ENCODE measurements at regions not wholly inside any gene's neighbourhood (a gene's known extent, or its start where the extent isn't known, plus 50 kb on each side); places are given as distances from the start of the nearest gene placed in this dataset.

- H3K27ac Mint-ChIP-seq, result no peak overlapping the region
- TF ChIP-seq CTCF (IDR thresholded peaks at IDR 0.05), result no peak
- no peaks in the 10 kb centered on the region for H3K27me3 Mint-ChIP-seq (ENCODE audit: low read depth in 3 of 3)
- Histone ChIP-seq H4K20me1 (ENCODE audit: insufficient read depth, low read length) (no peaks in the 10 kb centered on the region), H3K4me2 (replicated peaks; ENCODE audit: extremely low read depth, low read length, poor library complexity, severe bottlenecking) (no peak overlapping the region), H3K9me3 (replicated peaks in 1 of 2; ENCODE audit: control insufficient read depth in 1 of 2, insufficient read depth in 1 of 2, low read length in 2 of 2) (peaks cover 0 to 6% of the 10 kb centered on the region in 2 donors), H3K79me2 (ENCODE audit: insufficient read depth, low read length) (no peaks in the 10 kb centered on the region), H3K4me1 (ENCODE audit: control insufficient read depth in 1 of 2, insufficient read depth in 2 of 2, low read length in 2 of 2) (no peaks in the 10 kb centered on the region), H2AFZ (ENCODE audit: insufficient read depth, low read depth, low read length, poor library complexity, severe bottlenecking) (no peak overlapping the region), H3K9ac (ENCODE audit: insufficient read depth, low read length, poor library complexity, severe bottlenecking) (no peak overlapping the region), H3K36me3 (replicated peaks in 1 of 2; ENCODE audit: control insufficient read depth in 1 of 2, insufficient read depth in 2 of 2, low read length in 2 of 2) (no peaks in the 10 kb centered on the region), H3K27ac (ENCODE audit: low read depth in 1 of 2, low read length in 2 of 2) (no peak overlapping the region), H3K4me3 (replicated peaks in 1 of 3; ENCODE audit: low read depth in 2 of 3, low read length in 3 of 3) (no peak overlapping the region), H3K27me3 (ENCODE audit: control insufficient read depth in 2 of 2, insufficient read depth in 2 of 2, low read length in 2 of 2) (no peaks in the 10 kb centered on the region)
- no peaks in the 10 kb centered on the region for H3K4me1 Mint-ChIP-seq
- no peak for DNase-seq
- peaks cover 0 to 7% (median 2%) of the 10 kb centered on the region in 7 donors for H3K9me3 Mint-ChIP-seq
- intact Hi-C loops (cut with micrococcal nuclease), result no loop called here
- no CpG with 5 or more reads among the region's 3 CpGs for WGBS (ENCODE audit: insufficient coverage)
- H3K4me3 Mint-ChIP-seq, result no peak overlapping the region
- no peaks in the 10 kb centered on the region for H3K36me3 Mint-ChIP-seq
Measured at GRCh38 chr3:1963896-1964295, 134.8 kb upstream of the CNTN4 start.

GRCh38 chr3:1967525-1967924 lies 131.1 kb upstream of the CNTN4 start:
- WGBS (ENCODE audit: insufficient coverage), result no CpG with 5 or more reads among the region's 2 CpGs
- no peak for TF ChIP-seq CTCF (IDR thresholded peaks at IDR 0.05)
- Mint-ChIP-seq H3K27me3 (ENCODE audit: low read depth in 3 of 3) (no peaks in the 10 kb centered on the region), H3K27ac (no peak overlapping the region), H3K4me1 (no peaks in the 10 kb centered on the region), H3K4me3 (no peak overlapping the region), H3K36me3 (no peaks in the 10 kb centered on the region), H3K9me3 (peaks cover 0 to 5% (median 0%) of the 10 kb centered on the region in 7 donors)
- H3K9ac ChIP-seq (ENCODE audit: insufficient read depth, low read length, poor library complexity, severe bottlenecking), result no peak overlapping the region
- H3K36me3 ChIP-seq (replicated peaks in 1 of 2; ENCODE audit: control insufficient read depth in 1 of 2, insufficient read depth in 2 of 2, low read length in 2 of 2), result no peaks in the 10 kb centered on the region
- no peak overlapping the region for H2AFZ ChIP-seq (ENCODE audit: insufficient read depth, low read depth, low read length, poor library complexity, severe bottlenecking)
- no peak overlapping the region for H3K4me3 ChIP-seq (replicated peaks in 1 of 3; ENCODE audit: low read depth in 2 of 3, low read length in 3 of 3)
- no peak overlapping the region for H3K4me2 ChIP-seq (replicated peaks; ENCODE audit: extremely low read depth, low read length, poor library complexity, severe bottlenecking)
- intact Hi-C loops (cut with micrococcal nuclease), result no loop called here
- no peaks in the 10 kb centered on the region for H3K79me2 ChIP-seq (ENCODE audit: insufficient read depth, low read length)
- no peak for DNase-seq
- peaks cover 3 to 12% of the 10 kb centered on the region in 2 donors for H3K9me3 ChIP-seq (replicated peaks in 1 of 2; ENCODE audit: control insufficient read depth in 1 of 2, insufficient read depth in 1 of 2, low read length in 2 of 2)
- H3K27me3 ChIP-seq (ENCODE audit: control insufficient read depth in 2 of 2, insufficient read depth in 2 of 2, low read length in 2 of 2), result no peaks in the 10 kb centered on the region
- H3K27ac ChIP-seq (ENCODE audit: low read depth in 1 of 2, low read length in 2 of 2), result no peak overlapping the region
- H4K20me1 ChIP-seq (ENCODE audit: insufficient read depth, low read length), result no peaks in the 10 kb centered on the region
- H3K4me1 ChIP-seq (ENCODE audit: control insufficient read depth in 1 of 2, insufficient read depth in 2 of 2, low read length in 2 of 2), result no peaks in the 10 kb centered on the region
